ENCODE measurements at regions not wholly inside any gene's neighbourhood (a gene's known extent, or its start where the extent isn't known, plus 50 kb on each side); places are given as distances from the start of the nearest gene placed in this dataset.

GRCh38 chr1:10914056-10914455, 98.4 kb upstream of the TARDBP start:
- Histone ChIP-seq H3K79me2 (ENCODE audit: insufficient read depth, low read length) (no peaks in the 10 kb centered on the region), H2AFZ (ENCODE audit: insufficient read depth, low read depth, low read length, poor library complexity, severe bottlenecking) (no peak overlapping the region), H3K4me1 (ENCODE audit: control insufficient read depth in 1 of 2, insufficient read depth in 2 of 2, low read length in 2 of 2) (peaks cover 6 to 17% of the 10 kb centered on the region in 2 donors), H3K27ac (ENCODE audit: low read depth in 1 of 2, low read length in 2 of 2) (no peak overlapping the region), H3K9me3 (replicated peaks in 1 of 2; ENCODE audit: control insufficient read depth in 1 of 2, insufficient read depth in 1 of 2, low read length in 2 of 2) (no peaks in the 10 kb centered on the region), H3K4me3 (replicated peaks in 1 of 3; ENCODE audit: low read depth in 2 of 3, low read length in 3 of 3) (no peak overlapping the region), H3K36me3 (replicated peaks in 1 of 2; ENCODE audit: control insufficient read depth in 1 of 2, insufficient read depth in 2 of 2, low read length in 2 of 2) (no peaks in the 10 kb centered on the region), H3K4me2 (replicated peaks; ENCODE audit: extremely low read depth, low read length, poor library complexity, severe bottlenecking) (no peak overlapping the region), H3K27me3 (ENCODE audit: control insufficient read depth in 2 of 2, insufficient read depth in 2 of 2, low read length in 2 of 2) (no peaks in the 10 kb centered on the region), H4K20me1 (ENCODE audit: insufficient read depth, low read length) (no peaks in the 10 kb centered on the region), H3K9ac (ENCODE audit: insufficient read depth, low read length, poor library complexity, severe bottlenecking) (no peak overlapping the region)
- Mint-ChIP-seq H3K4me3 (no peak overlapping the region), H3K36me3 (no peaks in the 10 kb centered on the region), H3K4me1 (peaks cover 12% of the 10 kb centered on the region), H3K27me3 (ENCODE audit: low read depth in 3 of 3) (peaks cover 2 to 9% (median 8%) of the 10 kb centered on the region in 3 donors), H3K9me3 (no peaks in the 10 kb centered on the region), H3K27ac (no peak overlapping the region)
- DNase-seq: no peak
- intact Hi-C loops (cut with micrococcal nuclease): no loop called here
- no peak for TF ChIP-seq CTCF (IDR thresholded peaks at IDR 0.05)
- 90% methylated on average over 2 of the region's 5 CpGs for WGBS (ENCODE audit: insufficient coverage)

- Mint-ChIP-seq H3K36me3 (no peaks in the 10 kb centered on the region), H3K4me3 (no peak overlapping the region), H3K27ac (no peak overlapping the region), H3K27me3 (ENCODE audit: low read depth in 3 of 3) (peaks cover 2 to 10% (median 8%) of the 10 kb centered on the region in 3 donors), H3K9me3 (no peaks in the 10 kb centered on the region), H3K4me1 (peaks cover 12% of the 10 kb centered on the region)
- H2AFZ ChIP-seq (ENCODE audit: insufficient read depth, low read depth, low read length, poor library complexity, severe bottlenecking): no peak overlapping the region
- no peak for DNase-seq
- H4K20me1 ChIP-seq (ENCODE audit: insufficient read depth, low read length): no peaks in the 10 kb centered on the region
- no peaks in the 10 kb centered on the region for H3K79me2 ChIP-seq (ENCODE audit: insufficient read depth, low read length)
- no peaks in the 10 kb centered on the region for H3K27me3 ChIP-seq (ENCODE audit: control insufficient read depth in 2 of 2, insufficient read depth in 2 of 2, low read length in 2 of 2)
- no peaks in the 10 kb centered on the region for H3K9me3 ChIP-seq (replicated peaks in 1 of 2; ENCODE audit: control insufficient read depth in 1 of 2, insufficient read depth in 1 of 2, low read length in 2 of 2)
- peaks cover 6 to 17% of the 10 kb centered on the region in 2 donors for H3K4me1 ChIP-seq (ENCODE audit: control insufficient read depth in 1 of 2, insufficient read depth in 2 of 2, low read length in 2 of 2)
- 100% methylated on average over 3 of the region's 8 CpGs for WGBS (ENCODE audit: insufficient coverage)
- H3K9ac ChIP-seq (ENCODE audit: insufficient read depth, low read length, poor library complexity, severe bottlenecking): no peak overlapping the region
- H3K27ac ChIP-seq (ENCODE audit: low read depth in 1 of 2, low read length in 2 of 2): no peak overlapping the region
- intact Hi-C loops (cut with micrococcal nuclease): no loop called here
- no peaks in the 10 kb centered on the region for H3K36me3 ChIP-seq (replicated peaks in 1 of 2; ENCODE audit: control insufficient read depth in 1 of 2, insufficient read depth in 2 of 2, low read length in 2 of 2)
- no peak overlapping the region for H3K4me3 ChIP-seq (replicated peaks in 1 of 3; ENCODE audit: low read depth in 2 of 3, low read length in 3 of 3)
- no peak for TF ChIP-seq CTCF (IDR thresholded peaks at IDR 0.05)
- H3K4me2 ChIP-seq (replicated peaks; ENCODE audit: extremely low read depth, low read length, poor library complexity, severe bottlenecking): no peak overlapping the region
Measured at GRCh38 chr1:10915594-10915993, 96.9 kb upstream of the TARDBP start.

All from CD14-positive monocyte (primary cell).